GM12878 (cell line): ENCODE measurements at regions not wholly inside any gene's neighbourhood (a gene's known extent, or its start where the extent isn't known, plus 50 kb on each side); places are given as distances from the start of the nearest gene placed in this dataset.

Experiments used
- ATAC-seq: fragments of 200-7000 bp; cut with Tn5 transposase; 3 replicates; pipeline ENCODE4 v1.9.1; 2020; ENCODE audit warnings: mild to moderate bottlenecking, moderate library complexity
- BruUV-seq: library from RNA; stranded (reverse); fragments of 400-500 nt; replicated peaks from 2 replicates; lab custom pipeline; 2021; lab: Mats Ljungman, UMichigan
- CTCF ChIA-PET: fragments of 300-600 bp; sonication (Branson Sonifier 250); formaldehyde crosslinking; extraction: SDS; loops from one replicate; lab custom pipeline; 2021; ENCODE audit warnings: inconsistent platforms; lab: Yijun Ruan, JAX
- POLR2A ChIA-PET: fragments of 350-600 bp; formaldehyde crosslinking; extraction: SDS; loops from one replicate; lab custom pipeline; 2021; ENCODE audit warnings: inconsistent platforms; lab: Charles Lee
- RAD21 ChIA-PET: fragments of 300-600 bp; sonication (Branson Sonifier 250); formaldehyde crosslinking; loops from one replicate; lab custom pipeline; 2023; ENCODE audit warnings: antibody characterized with exemption; ENCODE audit not compliant: unreplicated experiment; lab: Charles Lee
- SMC1A ChIA-PET: fragments of 300-600 bp; sonication (Branson Sonifier 250); formaldehyde crosslinking; loops from one replicate; lab custom pipeline; 2023; ENCODE audit not compliant: unreplicated experiment, uncharacterized antibody; lab: Charles Lee
- DNase-seq: peaks from one replicate; pipeline ENCODE4 v3.0.0-alpha.2; 2011; ENCODE audit warnings: low read depth, low spot score
- FAIRE-seq: peaks from 3 replicates; lab custom pipeline; 2011; peaks lifted over from hg19 to GRCh38; lab: Jason Lieb, UNC
- H2AFZ ChIP-seq: 2 replicates; pipeline ENCODE4 v1.6.0; 2011; ENCODE audit warnings: low read depth, low read length, control low read depth; ENCODE audit not compliant: control insufficient read depth
- H3K27ac ChIP-seq: 2 replicates; pipeline ENCODE4 v1.5.1; 2011; ENCODE audit warnings: control low read depth; ENCODE audit not compliant: control insufficient read depth, insufficient read depth
- H3K27me3 ChIP-seq, 2 experiments: replicated peaks in 1 of 2; 2 replicates each; pipeline versions ENCODE4 v1.6.0 to v1.6.1; 2011; ENCODE audit warnings: low read length in 1 of 2; ENCODE audit not compliant: control insufficient read depth in 2 of 2, insufficient read depth in 2 of 2
- H3K36me3 ChIP-seq, 2 experiments: 2 replicates each; pipeline ENCODE4 v1.5.1; 2011; ENCODE audit warnings: low read length in 1 of 2; ENCODE audit not compliant: control insufficient read depth in 2 of 2, insufficient read depth in 2 of 2
- H3K4me1 ChIP-seq: 2 replicates; pipeline ENCODE4 v1.6.1; 2011; ENCODE audit warnings: mild to moderate bottlenecking, low read length, moderate library complexity, mixed read lengths; ENCODE audit not compliant: control insufficient read depth, insufficient read depth
- H3K4me2 ChIP-seq: 2 replicates; pipeline ENCODE4 v1.6.0; 2011; ENCODE audit warnings: control low read depth; ENCODE audit not compliant: control insufficient read depth, insufficient read depth
- H3K4me3 ChIP-seq: fragments of 200-600 bp; sonication (generic); 2 replicates; pipeline ENCODE4 v1.5.1; 2016
- H3K79me2 ChIP-seq: 2 replicates; pipeline ENCODE4 v1.6.0; 2011; ENCODE audit warnings: low read length; ENCODE audit not compliant: control insufficient read depth, insufficient read depth
- H3K9ac ChIP-seq: 2 replicates; pipeline ENCODE4 v1.8.0; 2011; ENCODE audit warnings: low read length, control low read depth, mixed read lengths; ENCODE audit not compliant: control insufficient read depth, insufficient read depth
- H3K9me3 ChIP-seq: replicated peaks from 3 replicates; pipeline ENCODE4 v1.5.1; 2011; ENCODE audit warnings: mild to moderate bottlenecking, low read length; ENCODE audit not compliant: control insufficient read depth, insufficient read depth
- H4K20me1 ChIP-seq: 2 replicates; pipeline ENCODE4 v1.6.0; 2011; ENCODE audit not compliant: control insufficient read depth, insufficient read depth
- ASH2L ChIP-seq: fragments of 300-600, 200-600 bp; sonication (generic); IDR thresholded peaks from 2 replicates; pipeline ENCODE4 v1.6.1; 2017; ENCODE audit warnings: low read depth, mild to moderate bottlenecking, borderline replicate concordance
- CBX3 ChIP-seq: fragments of 200-600 bp; sonication (generic); IDR thresholded peaks from 2 replicates; pipeline ENCODE4 v1.6.1; 2016; ENCODE audit warnings: low read depth, borderline replicate concordance
- CREM ChIP-seq: IDR thresholded peaks from 2 replicates; pipeline ENCODE4 v1.6.1; 2014; ENCODE audit warnings: antibody characterized with exemption, low read depth
- ESRRA ChIP-seq: IDR thresholded peaks from 2 replicates; pipeline ENCODE4 v1.6.1; 2012; ENCODE audit warnings: mild to moderate bottlenecking, low read length, improper control_type of control experiment
- KLF5 ChIP-seq: fragments of 450-650 bp; IDR thresholded peaks from 2 replicates; pipeline ENCODE4 v1.6.1; 2014; ENCODE audit warnings: mild to moderate bottlenecking; ENCODE audit not compliant: partially characterized antibody
- LARP7 ChIP-seq: fragments of 450-650 bp; IDR thresholded peaks from 2 replicates; pipeline ENCODE4 v1.6.1; 2017; ENCODE audit warnings: mild to moderate bottlenecking
- RCOR1 ChIP-seq: conservative IDR thresholded peaks from 2 replicates; pipeline ENCODE4 v1.6.1; 2012; ENCODE audit warnings: low read depth, low read length, improper control_type of control experiment
- SIX5 ChIP-seq: IDR thresholded peaks from 2 replicates; pipeline ENCODE4 v1.6.1; 2011; ENCODE audit warnings: mild to moderate bottlenecking, low read depth, low read length, moderate library complexity; ENCODE audit not compliant: severe bottlenecking
- WGBS: methylation state at CpG from one replicate; pipeline ENCODE4 v1.1.6; 2016; ENCODE audit warnings: low lambda C conversion rate; ENCODE audit not compliant: insufficient replicate concordance, insufficient coverage; ENCODE audit errors: missing lambda C conversion rate; 5-methylcytosine and 5-hydroxymethylcytosine counted together
- in situ Hi-C: fragments of 300-500 bp; cut with MboI; formaldehyde crosslinking; loops from 9 replicates; pipeline ENCODE4 v1.14.3; 2018; ENCODE audit warnings: mixed read lengths
- intact Hi-C: fragments of 100-400 bp; cut with micrococcal nuclease; formaldehyde crosslinking; loops from one replicate; pipeline ENCODE4 v1.14.2; 2022; ENCODE audit not compliant: unreplicated experiment
- TF ChIP-seq, protein P1 (sequence below): IDR thresholded peaks from 2 replicates; pipeline ENCODE4 v1.6.1; 2011; ENCODE audit warnings: borderline replicate concordance, low read depth, mild to moderate bottlenecking, moderate library complexity, mixed read lengths, low read length; ENCODE audit not compliant: insufficient read depth; ENCODE audit errors: extremely low read length
- TF ChIP-seq, protein P2 (sequence below): fragments of 450-650 bp; IDR thresholded peaks from 2 replicates; pipeline ENCODE4 v1.6.1; 2018; ENCODE audit warnings: borderline replicate concordance, mild to moderate bottlenecking; ENCODE audit not compliant: partially characterized antibody
- TF ChIP-seq, protein P3 (sequence below): fragments of 450-650 bp; IDR thresholded peaks from 2 replicates; pipeline ENCODE4 v1.6.1; 2016; ENCODE audit warnings: mild to moderate bottlenecking, moderate library complexity, borderline replicate concordance
- TF ChIP-seq, protein P4 (sequence below): fragments of 150-350 bp; IDR thresholded peaks from 2 replicates; pipeline ENCODE4 v1.6.1; 2014; ENCODE audit warnings: mild to moderate bottlenecking, low read depth, low read length
- TF ChIP-seq, protein P5 (sequence below): fragments of 450-650 bp; IDR thresholded peaks from 2 replicates; pipeline ENCODE4 v1.6.1; 2017; ENCODE audit warnings: mild to moderate bottlenecking

DNA sequence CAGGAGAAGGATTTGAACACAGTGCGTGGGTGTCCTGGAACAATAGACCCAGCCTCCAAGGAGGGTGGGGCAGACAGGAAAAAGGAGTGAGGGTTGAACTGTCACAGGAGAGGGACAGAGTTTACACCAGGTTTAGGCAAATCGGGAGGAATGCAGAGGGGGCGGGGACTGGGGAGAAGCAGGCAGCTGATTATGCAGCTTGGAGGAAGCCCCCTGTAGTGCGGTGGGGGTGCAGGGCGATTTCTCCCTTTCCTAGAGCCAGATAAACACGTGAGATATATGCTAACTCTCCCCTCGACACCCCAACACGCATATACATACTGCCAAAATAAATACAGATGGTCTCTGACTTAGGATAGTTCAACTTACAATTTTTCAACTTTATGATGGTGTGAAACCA, 108.6 kb upstream of the PRR20G start:
- no peak for FAIRE-seq
- POLR2A ChIA-PET, result no interaction called here
- Histone ChIP-seq H3K4me1 (no peaks in the 10 kb centered on the region), H4K20me1 (no peaks in the 10 kb centered on the region), H3K27me3 (peaks cover 0 to 4% of the 10 kb centered on the region in 2 experiments; a peak in 3 of 4 replicates), H3K36me3 (no peaks in the 10 kb centered on the region), H3K4me3 (no peak overlapping the region), H2AFZ (no peak overlapping the region), H3K4me2 (no peak overlapping the region), H3K9me3 (no peaks in the 10 kb centered on the region), H3K9ac (no peak overlapping the region), H3K79me2 (no peaks in the 10 kb centered on the region), H3K27ac (no peak overlapping the region)
- CTCF ChIA-PET, result no interaction called here
- SMC1A ChIA-PET, result interaction anchor here (0.6 kb wide), 1 partner anchor 139 kb away, joined by 3 read pairs; no protein-coding TSS in a partner anchor
- no TSS peak for BruUV-seq
- RAD21 ChIA-PET, result no interaction called here
- 3% methylated on average over 8 of the region's 8 CpGs for WGBS
- ATAC-seq, result no peak
- in situ Hi-C loops (no loop called here), intact Hi-C loops (no loop called here)
- no peak for DNase-seq
- TF ChIP-seq, protein P1, sequence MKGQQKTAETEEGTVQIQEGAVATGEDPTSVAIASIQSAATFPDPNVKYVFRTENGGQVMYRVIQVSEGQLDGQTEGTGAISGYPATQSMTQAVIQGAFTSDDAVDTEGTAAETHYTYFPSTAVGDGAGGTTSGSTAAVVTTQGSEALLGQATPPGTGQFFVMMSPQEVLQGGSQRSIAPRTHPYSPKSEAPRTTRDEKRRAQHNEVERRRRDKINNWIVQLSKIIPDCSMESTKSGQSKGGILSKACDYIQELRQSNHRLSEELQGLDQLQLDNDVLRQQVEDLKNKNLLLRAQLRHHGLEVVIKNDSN, result no peak
- TF ChIP-seq, protein P2, sequence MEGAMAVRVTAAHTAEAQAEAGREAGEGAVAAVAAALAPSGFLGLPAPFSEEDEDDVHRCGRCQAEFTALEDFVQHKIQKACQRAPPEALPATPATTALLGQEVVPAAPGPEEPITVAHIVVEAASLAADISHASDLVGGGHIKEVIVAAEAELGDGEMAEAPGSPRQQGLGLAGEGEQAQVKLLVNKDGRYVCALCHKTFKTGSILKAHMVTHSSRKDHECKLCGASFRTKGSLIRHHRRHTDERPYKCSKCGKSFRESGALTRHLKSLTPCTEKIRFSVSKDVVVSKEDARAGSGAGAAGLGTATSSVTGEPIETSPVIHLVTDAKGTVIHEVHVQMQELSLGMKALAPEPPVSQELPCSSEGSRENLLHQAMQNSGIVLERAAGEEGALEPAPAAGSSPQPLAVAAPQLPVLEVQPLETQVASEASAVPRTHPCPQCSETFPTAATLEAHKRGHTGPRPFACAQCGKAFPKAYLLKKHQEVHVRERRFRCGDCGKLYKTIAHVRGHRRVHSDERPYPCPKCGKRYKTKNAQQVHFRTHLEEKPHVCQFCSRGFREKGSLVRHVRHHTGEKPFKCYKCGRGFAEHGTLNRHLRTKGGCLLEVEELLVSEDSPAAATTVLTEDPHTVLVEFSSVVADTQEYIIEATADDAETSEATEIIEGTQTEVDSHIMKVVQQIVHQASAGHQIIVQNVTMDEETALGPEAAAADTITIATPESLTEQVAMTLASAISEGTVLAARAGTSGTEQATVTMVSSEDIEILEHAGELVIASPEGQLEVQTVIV, result no peak
- no peak for TF ChIP-seq KLF5
- no peak for TF ChIP-seq CREM
- no peak for TF ChIP-seq RCOR1
- no peak for TF ChIP-seq ASH2L
- TF ChIP-seq ESRRA, result no peak
- no peak for TF ChIP-seq LARP7
- TF ChIP-seq, protein P3, sequence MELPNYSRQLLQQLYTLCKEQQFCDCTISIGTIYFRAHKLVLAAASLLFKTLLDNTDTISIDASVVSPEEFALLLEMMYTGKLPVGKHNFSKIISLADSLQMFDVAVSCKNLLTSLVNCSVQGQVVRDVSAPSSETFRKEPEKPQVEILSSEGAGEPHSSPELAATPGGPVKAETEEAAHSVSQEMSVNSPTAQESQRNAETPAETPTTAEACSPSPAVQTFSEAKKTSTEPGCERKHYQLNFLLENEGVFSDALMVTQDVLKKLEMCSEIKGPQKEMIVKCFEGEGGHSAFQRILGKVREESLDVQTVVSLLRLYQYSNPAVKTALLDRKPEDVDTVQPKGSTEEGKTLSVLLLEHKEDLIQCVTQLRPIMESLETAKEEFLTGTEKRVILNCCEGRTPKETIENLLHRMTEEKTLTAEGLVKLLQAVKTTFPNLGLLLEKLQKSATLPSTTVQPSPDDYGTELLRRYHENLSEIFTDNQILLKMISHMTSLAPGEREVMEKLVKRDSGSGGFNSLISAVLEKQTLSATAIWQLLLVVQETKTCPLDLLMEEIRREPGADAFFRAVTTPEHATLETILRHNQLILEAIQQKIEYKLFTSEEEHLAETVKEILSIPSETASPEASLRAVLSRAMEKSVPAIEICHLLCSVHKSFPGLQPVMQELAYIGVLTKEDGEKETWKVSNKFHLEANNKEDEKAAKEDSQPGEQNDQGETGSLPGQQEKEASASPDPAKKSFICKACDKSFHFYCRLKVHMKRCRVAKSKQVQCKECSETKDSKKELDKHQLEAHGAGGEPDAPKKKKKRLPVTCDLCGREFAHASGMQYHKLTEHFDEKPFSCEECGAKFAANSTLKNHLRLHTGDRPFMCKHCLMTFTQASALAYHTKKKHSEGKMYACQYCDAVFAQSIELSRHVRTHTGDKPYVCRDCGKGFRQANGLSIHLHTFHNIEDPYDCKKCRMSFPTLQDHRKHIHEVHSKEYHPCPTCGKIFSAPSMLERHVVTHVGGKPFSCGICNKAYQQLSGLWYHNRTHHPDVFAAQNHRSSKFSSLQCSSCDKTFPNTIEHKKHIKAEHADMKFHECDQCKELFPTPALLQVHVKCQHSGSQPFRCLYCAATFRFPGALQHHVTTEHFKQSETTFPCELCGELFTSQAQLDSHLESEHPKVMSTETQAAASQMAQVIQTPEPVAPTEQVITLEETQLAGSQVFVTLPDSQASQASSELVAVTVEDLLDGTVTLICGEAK, result no peak
- TF ChIP-seq, protein P4, sequence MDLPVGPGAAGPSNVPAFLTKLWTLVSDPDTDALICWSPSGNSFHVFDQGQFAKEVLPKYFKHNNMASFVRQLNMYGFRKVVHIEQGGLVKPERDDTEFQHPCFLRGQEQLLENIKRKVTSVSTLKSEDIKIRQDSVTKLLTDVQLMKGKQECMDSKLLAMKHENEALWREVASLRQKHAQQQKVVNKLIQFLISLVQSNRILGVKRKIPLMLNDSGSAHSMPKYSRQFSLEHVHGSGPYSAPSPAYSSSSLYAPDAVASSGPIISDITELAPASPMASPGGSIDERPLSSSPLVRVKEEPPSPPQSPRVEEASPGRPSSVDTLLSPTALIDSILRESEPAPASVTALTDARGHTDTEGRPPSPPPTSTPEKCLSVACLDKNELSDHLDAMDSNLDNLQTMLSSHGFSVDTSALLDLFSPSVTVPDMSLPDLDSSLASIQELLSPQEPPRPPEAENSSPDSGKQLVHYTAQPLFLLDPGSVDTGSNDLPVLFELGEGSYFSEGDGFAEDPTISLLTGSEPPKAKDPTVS, result no peak
- TF ChIP-seq CBX3, result no peak
- TF ChIP-seq, protein P5, sequence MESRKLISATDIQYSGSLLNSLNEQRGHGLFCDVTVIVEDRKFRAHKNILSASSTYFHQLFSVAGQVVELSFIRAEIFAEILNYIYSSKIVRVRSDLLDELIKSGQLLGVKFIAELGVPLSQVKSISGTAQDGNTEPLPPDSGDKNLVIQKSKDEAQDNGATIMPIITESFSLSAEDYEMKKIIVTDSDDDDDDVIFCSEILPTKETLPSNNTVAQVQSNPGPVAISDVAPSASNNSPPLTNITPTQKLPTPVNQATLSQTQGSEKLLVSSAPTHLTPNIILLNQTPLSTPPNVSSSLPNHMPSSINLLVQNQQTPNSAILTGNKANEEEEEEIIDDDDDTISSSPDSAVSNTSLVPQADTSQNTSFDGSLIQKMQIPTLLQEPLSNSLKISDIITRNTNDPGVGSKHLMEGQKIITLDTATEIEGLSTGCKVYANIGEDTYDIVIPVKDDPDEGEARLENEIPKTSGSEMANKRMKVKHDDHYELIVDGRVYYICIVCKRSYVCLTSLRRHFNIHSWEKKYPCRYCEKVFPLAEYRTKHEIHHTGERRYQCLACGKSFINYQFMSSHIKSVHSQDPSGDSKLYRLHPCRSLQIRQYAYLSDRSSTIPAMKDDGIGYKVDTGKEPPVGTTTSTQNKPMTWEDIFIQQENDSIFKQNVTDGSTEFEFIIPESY, result no peak
- no peak for TF ChIP-seq SIX5
